ENCODE measurements at regions not wholly inside any gene's neighbourhood (a gene's known extent, or its start where the extent isn't known, plus 50 kb on each side); places are given as distances from the start of the nearest gene placed in this dataset.

- TF ChIP-seq CTCF (IDR thresholded peaks at IDR 0.05) (no peak), POLR2A (IDR thresholded peaks at IDR 0.05) (no peak)
Measured at GRCh38 chr18:73728657-73729056, 419.0 kb downstream of the FBXO15 start.
